ENCODE measurements at regions not wholly inside any gene's neighbourhood (a gene's known extent, or its start where the extent isn't known, plus 50 kb on each side); places are given as distances from the start of the nearest gene placed in this dataset.

- Histone ChIP-seq H3K27me3 (ENCODE audit: control insufficient read depth in 4 of 4, insufficient read depth in 4 of 4, low read length in 3 of 4) (no peaks in the 10 kb centered on the region), H3K9ac (ENCODE audit: low read depth in 1 of 2, low read length in 2 of 2) (no peak overlapping the region), H3K27ac (ENCODE audit: low read depth in 1 of 2, low read length in 2 of 2) (no peak overlapping the region), H3K9me3 (ENCODE audit: control insufficient read depth in 4 of 4, low read length in 3 of 4) (no peaks in the 10 kb centered on the region), H3K4me1 (ENCODE audit: control insufficient read depth in 4 of 4, insufficient read depth in 4 of 4, low read length in 3 of 4) (no peaks in the 10 kb centered on the region), H3K4me3 (ENCODE audit: low read depth in 1 of 3, low read length in 3 of 3) (no peak overlapping the region), H3K36me3 (ENCODE audit: control insufficient read depth in 4 of 4, insufficient read depth in 3 of 4, low read depth in 1 of 4, low read length in 3 of 4) (no peaks in the 10 kb centered on the region)
- DNase-seq (ENCODE audit: low spot score) = no peak
- TF ChIP-seq ATF3 (IDR thresholded peaks at IDR 0.05) = no peak
- TF ChIP-seq RXRA (IDR thresholded peaks at IDR 0.05) = no peak
- TF ChIP-seq ZBTB33 (IDR thresholded peaks at IDR 0.05) = no peak
- TF ChIP-seq HNF4G (IDR thresholded peaks at IDR 0.05) = no peak
- TF ChIP-seq TAF1 (conservative IDR thresholded peaks at IDR 0.05) = no peak
- TF ChIP-seq YY1 (IDR thresholded peaks at IDR 0.05) = no peak
- no peak for TF ChIP-seq HNF4A (conservative IDR thresholded peaks at IDR 0.05)
- TF ChIP-seq SP1 (IDR thresholded peaks at IDR 0.05) = no peak
- TF ChIP-seq EGR1 (IDR thresholded peaks at IDR 0.05; ENCODE audit: low read depth in 2 of 2) = no peak
- WGBS = 71% methylated on average over 2 of the region's 2 CpGs
Observed at GRCh38 chr2:167322795-167323194, 434.5 kb downstream of the XIRP2 start.

- 66% methylated on average over 2 of the region's 2 CpGs for WGBS
Observed at GRCh38 chr2:167318581-167318980, 430.3 kb downstream of the XIRP2 start.

More at GRCh38 chr2:167318581-167318980, 430.3 kb downstream of the XIRP2 start:
- DNase-seq (ENCODE audit: low spot score) = no peak
- Histone ChIP-seq H3K27ac (ENCODE audit: low read depth in 1 of 2, low read length in 2 of 2) (no peak overlapping the region), H3K36me3 (ENCODE audit: control insufficient read depth in 4 of 4, insufficient read depth in 3 of 4, low read depth in 1 of 4, low read length in 3 of 4) (no peaks in the 10 kb centered on the region), H3K4me3 (ENCODE audit: low read depth in 1 of 3, low read length in 3 of 3) (no peak overlapping the region), H3K9me3 (ENCODE audit: control insufficient read depth in 4 of 4, low read length in 3 of 4) (no peaks in the 10 kb centered on the region), H3K9ac (ENCODE audit: low read depth in 1 of 2, low read length in 2 of 2) (no peak overlapping the region), H3K27me3 (ENCODE audit: control insufficient read depth in 4 of 4, insufficient read depth in 4 of 4, low read length in 3 of 4) (no peaks in the 10 kb centered on the region), H3K4me1 (ENCODE audit: control insufficient read depth in 4 of 4, insufficient read depth in 4 of 4, low read length in 3 of 4) (no peaks in the 10 kb centered on the region)
- TF ChIP-seq EGR1 (IDR thresholded peaks at IDR 0.05; ENCODE audit: low read depth in 2 of 2) (no peak), ZBTB33 (IDR thresholded peaks at IDR 0.05) (no peak), SP1 (IDR thresholded peaks at IDR 0.05) (no peak), TAF1 (conservative IDR thresholded peaks at IDR 0.05) (no peak), NR2F2 (IDR thresholded peaks at IDR 0.05) (no peak), FOXA2 (IDR thresholded peaks at IDR 0.05) (no peak), MAX (IDR thresholded peaks at IDR 0.05) (no peak), REST (IDR thresholded peaks at IDR 0.05) (no peak)
